Common myeloid progenitor, CD34-positive (primary cell): ENCODE measurements at regions not wholly inside any gene's neighbourhood (a gene's known extent, or its start where the extent isn't known, plus 50 kb on each side); places are given as distances from the start of the nearest gene placed in this dataset.

Source experiments
- CTCF ChIA-PET: fragments of 350-600 bp; sonication (Branson Sonifier 250); formaldehyde crosslinking; loops from one replicate; lab custom pipeline; 2021; ENCODE audit warnings: antibody characterized with exemption; lab: Charles Lee
- POLR2A ChIA-PET: fragments of 350-600 bp; sonication (Branson Sonifier 250); formaldehyde crosslinking; loops from one replicate; lab custom pipeline; 2021; ENCODE audit warnings: antibody characterized with exemption; lab: Charles Lee
- DNase-seq, 3 donors: peaks; one replicate each; pipeline versions ENCODE4 v3.0.0 to v3.0.0-alpha.2; 2013
- H3K27ac ChIP-seq, 2 experiments: 1 replicate in 1 of 2; 2 replicates in 1 of 2; pipeline ENCODE4 v1.7.0; 2013; ENCODE audit warnings: inconsistent platforms in 2 of 2, low read length in 2 of 2, mild to moderate bottlenecking in 2 of 2, low read depth in 1 of 2, moderate library complexity in 1 of 2; ENCODE audit not compliant: severe bottlenecking in 2 of 2, insufficient read depth in 1 of 2, poor library complexity in 1 of 2
- H3K27me3 ChIP-seq, 5 experiments: replicated peaks in 2 of 5; 1 replicate in 3 of 5; 2 replicates in 2 of 5; pipeline versions ENCODE4 v1.6.1 to v1.7.0; 2013; ENCODE audit warnings: low read length in 4 of 5, mild to moderate bottlenecking in 2 of 5, moderate library complexity in 2 of 5, inconsistent platforms in 1 of 5; ENCODE audit not compliant: insufficient read depth in 5 of 5, control insufficient read depth in 4 of 5
- H3K36me3 ChIP-seq, 4 experiments: 1 replicate in 2 of 4; 2 replicates in 2 of 4; pipeline versions ENCODE4 v1.6.1 to v1.7.0; 2013; ENCODE audit warnings: low read length in 3 of 4, control low read depth in 1 of 4, mild to moderate bottlenecking in 1 of 4; ENCODE audit not compliant: control insufficient read depth in 4 of 4, insufficient read depth in 4 of 4
- H3K4me1 ChIP-seq, 4 experiments: 1 replicate in 3 of 4; 2 replicates in 1 of 4; pipeline versions ENCODE4 v1.6.1 to v1.7.1; 2013; ENCODE audit warnings: low read length in 3 of 4, mild to moderate bottlenecking in 3 of 4, control low read depth in 1 of 4, inconsistent platforms in 1 of 4, moderate library complexity in 1 of 4; ENCODE audit not compliant: control insufficient read depth in 4 of 4, insufficient read depth in 4 of 4; ENCODE audit errors: control extremely low read depth in 1 of 4
- H3K4me3 ChIP-seq, 7 experiments: 1 replicate in 4 of 7; 2 replicates in 3 of 7; pipeline versions ENCODE4 v1.5.1 to v1.7.0; 2013; ENCODE audit warnings: mild to moderate bottlenecking in 7 of 7, low read length in 6 of 7, moderate library complexity in 6 of 7, inconsistent platforms in 2 of 7, low read depth in 2 of 7, control low read depth in 1 of 7; ENCODE audit not compliant: insufficient read depth in 4 of 7, control insufficient read depth in 1 of 7; ENCODE audit errors: extremely low read depth in 1 of 7
- H3K9me3 ChIP-seq, 5 experiments: 1 replicate in 4 of 5; 2 replicates in 1 of 5; pipeline versions ENCODE4 v1.6.1 to v1.7.1; 2013; ENCODE audit warnings: low read length in 4 of 5, mild to moderate bottlenecking in 2 of 5, inconsistent platforms in 1 of 5, low read depth in 1 of 5, moderate library complexity in 1 of 5; ENCODE audit not compliant: control insufficient read depth in 4 of 5, insufficient read depth in 2 of 5; ENCODE audit errors: control extremely low read depth in 1 of 5
- WGBS: methylation state at CpG from one replicate; pipeline ENCODE4 v1.1.5; 2013; ENCODE audit not compliant: insufficient coverage; 5-methylcytosine and 5-hydroxymethylcytosine counted together

DNA sequence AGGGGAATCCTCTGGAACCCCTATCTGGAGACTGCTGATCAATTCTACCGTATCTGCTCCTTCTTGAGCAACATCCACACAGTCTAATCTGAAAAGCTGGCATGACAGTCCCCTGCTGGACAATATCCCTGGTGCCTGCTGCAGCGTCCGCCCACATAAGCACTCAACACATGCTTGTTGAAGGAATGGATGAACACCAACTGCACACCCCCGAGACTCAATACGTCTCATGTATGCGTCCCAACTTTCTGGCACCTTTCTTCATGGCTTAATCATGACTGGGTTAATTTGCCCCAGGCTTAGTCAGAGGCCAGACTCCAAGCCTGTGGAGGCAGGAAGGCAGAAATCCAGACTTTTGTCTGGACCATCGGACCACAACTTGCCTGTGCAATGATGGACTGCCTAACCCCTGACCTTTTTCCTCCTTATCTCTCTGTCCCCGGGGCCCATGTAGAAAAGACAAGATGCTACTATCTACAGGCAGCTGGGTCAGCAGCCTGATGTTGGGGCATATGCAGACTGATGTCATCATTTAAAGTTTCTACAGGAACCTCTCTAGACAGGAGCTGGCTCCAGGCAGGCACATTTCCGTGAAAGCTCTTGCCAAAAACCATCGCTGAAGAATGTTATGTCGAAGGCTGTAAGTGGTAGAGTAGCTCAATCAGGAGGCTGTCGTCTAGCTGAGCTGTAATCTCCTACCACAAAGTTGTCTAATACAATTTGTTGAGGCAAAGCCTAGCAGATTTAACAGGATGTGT lies 114.1 kb upstream of the TPM1 start:
- POLR2A ChIA-PET: no interaction called here
- H3K9me3 ChIP-seq: no peaks in the 10 kb centered on the region
- peaks cover 0 to 3% (median 0%) of the 10 kb centered on the region in 5 experiments for H3K27me3 ChIP-seq
- H3K4me1 ChIP-seq: no peaks in the 10 kb centered on the region
- no peak overlapping the region for H3K4me3 ChIP-seq
- DNase-seq: no peak
- CTCF ChIA-PET: no interaction called here
- H3K36me3 ChIP-seq: no peaks in the 10 kb centered on the region
- WGBS: 87% methylated on average over 12 of the region's 12 CpGs
- no peak overlapping the region for H3K27ac ChIP-seq

- ChIA-PET CTCF (no interaction called here), POLR2A (no interaction called here)
- peaks cover 0 to 3% (median 0%) of the 10 kb centered on the region in 5 experiments for H3K27me3 ChIP-seq
- H3K4me3 ChIP-seq: no peak overlapping the region
- DNase-seq: no peak
- no peaks in the 10 kb centered on the region for H3K36me3 ChIP-seq
- no peak overlapping the region for H3K27ac ChIP-seq
- H3K9me3 ChIP-seq: no peaks in the 10 kb centered on the region
- H3K4me1 ChIP-seq: no peaks in the 10 kb centered on the region
These were observed 113.6 kb upstream of the TPM1 start for GRCh38 chr15:62929000-62929357.

DNA sequence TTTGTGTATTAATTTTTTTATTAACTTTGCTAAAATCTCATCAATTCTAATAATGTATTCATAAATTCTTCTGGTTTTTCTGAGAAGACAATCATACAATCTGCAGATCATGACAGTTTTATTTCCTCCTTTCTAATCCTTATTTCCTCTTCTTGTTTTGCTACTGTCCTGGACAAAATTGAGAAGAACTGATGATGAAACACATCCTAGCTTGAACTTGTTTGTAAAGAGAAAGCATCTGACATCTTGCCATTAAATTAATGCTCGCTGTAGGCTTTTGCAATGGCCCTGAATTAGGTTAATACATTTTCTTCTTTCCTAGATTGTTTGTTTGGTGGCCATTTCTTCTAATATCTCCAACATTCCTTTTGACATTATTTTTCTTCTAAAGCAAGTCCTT lies 110.9 kb upstream of the TPM1 start:
- CTCF ChIA-PET: no interaction called here
- Histone ChIP-seq H3K36me3 (no peaks in the 10 kb centered on the region), H3K27ac (no peak overlapping the region), H3K27me3 (peaks cover 0 to 5% (median 0%) of the 10 kb centered on the region in 5 experiments), H3K9me3 (no peaks in the 10 kb centered on the region), H3K4me3 (no peak overlapping the region), H3K4me1 (peaks cover 0 to 1% (median 0%) of the 10 kb centered on the region in 4 experiments)
- no peak for DNase-seq
- POLR2A ChIA-PET: no interaction called here
- no CpG with 5 or more reads among the region's 1 CpG for WGBS

DNA sequence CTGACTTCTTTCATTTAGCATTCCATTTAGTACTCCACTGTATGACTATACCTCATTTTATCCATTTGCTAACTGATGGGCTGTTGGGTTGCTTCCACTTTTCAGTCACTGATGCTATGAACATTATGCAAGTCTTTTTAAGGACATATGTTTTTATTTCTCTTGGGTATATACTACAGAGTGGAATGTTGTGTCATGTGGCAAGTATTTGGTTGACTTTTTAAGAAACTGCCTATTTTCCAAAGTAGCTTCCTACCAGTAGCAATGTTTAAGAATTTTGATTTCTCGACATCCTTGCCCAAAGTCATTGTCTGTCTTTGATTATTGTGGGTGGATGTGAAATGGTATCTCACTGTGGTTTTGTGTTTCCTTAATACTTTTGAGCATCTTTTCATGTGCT lies 110.1 kb upstream of the TPM1 start:
- WGBS: 50% methylated on average over 1 of the region's 1 CpG
- Histone ChIP-seq H3K9me3 (no peaks in the 10 kb centered on the region), H3K4me1 (peaks cover 0 to 1% (median 0%) of the 10 kb centered on the region in 4 experiments), H3K27ac (no peak overlapping the region), H3K27me3 (peaks cover 0 to 5% (median 0%) of the 10 kb centered on the region in 5 experiments), H3K36me3 (no peaks in the 10 kb centered on the region), H3K4me3 (no peak overlapping the region)
- POLR2A ChIA-PET: no interaction called here
- CTCF ChIA-PET: no interaction called here
- DNase-seq: no peak

DNA sequence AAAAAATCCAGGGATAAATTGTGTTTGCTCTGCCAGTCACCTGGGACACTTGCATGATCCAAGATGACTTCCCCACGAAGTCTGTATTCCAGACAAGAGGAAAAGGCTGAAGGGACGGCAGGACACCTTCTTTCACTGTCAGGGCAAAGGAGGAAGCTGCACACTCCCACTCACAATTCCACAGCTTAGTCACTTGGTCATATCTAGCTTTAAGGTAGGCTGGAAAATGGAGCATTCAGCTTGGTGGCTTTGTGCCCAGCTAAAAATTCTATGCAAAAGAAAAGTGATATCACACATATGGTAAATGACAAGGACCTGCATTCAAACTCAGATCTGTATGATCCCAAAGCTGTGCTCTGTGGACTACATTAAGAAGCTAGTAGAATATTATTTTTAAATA lies 109.2 kb upstream of the TPM1 start:
- Histone ChIP-seq H3K4me1 (peaks cover 0 to 1% (median 0%) of the 10 kb centered on the region in 4 experiments), H3K27me3 (peaks cover 0 to 5% (median 0%) of the 10 kb centered on the region in 5 experiments), H3K27ac (no peak overlapping the region), H3K4me3 (no peak overlapping the region), H3K9me3 (no peaks in the 10 kb centered on the region), H3K36me3 (no peaks in the 10 kb centered on the region)
- ChIA-PET POLR2A (no interaction called here), CTCF (no interaction called here)
- no peak for DNase-seq
- WGBS: no CpG with 5 or more reads among the region's 2 CpGs

GRCh38 chr15:62934236-62934971 lies 108.1 kb upstream of the TPM1 start:
- WGBS: 96% methylated on average over 11 of the region's 14 CpGs
- Histone ChIP-seq H3K4me3 (no peak overlapping the region), H3K9me3 (no peaks in the 10 kb centered on the region), H3K4me1 (peaks cover 0 to 1% (median 0%) of the 10 kb centered on the region in 4 experiments), H3K27me3 (peaks cover 0 to 5% (median 0%) of the 10 kb centered on the region in 5 experiments), H3K27ac (no peak overlapping the region), H3K36me3 (no peaks in the 10 kb centered on the region)
- POLR2A ChIA-PET: no interaction called here
- no peak for DNase-seq
- CTCF ChIA-PET: no interaction called here
